Heart left ventricle (tissue), 13 donors: ENCODE measurements at regions not wholly inside any gene's neighbourhood (a gene's known extent, or its start where the extent isn't known, plus 50 kb on each side); places are given as distances from the start of the nearest gene placed in this dataset.
"Not testable (repeated sequence)": the region's sequence is repeated elsewhere in the genome, so short reads cannot be mapped to it uniquely, and the experiment has no call there.

Experiments used
- POLR2A ChIP-seq, 2 donors: fragments of 450-650 bp; IDR thresholded peaks; one replicate each; pipeline ENCODE4 v1.6.1; 2017; ENCODE audit warnings: antibody characterized with exemption in 2 of 2, mild to moderate bottlenecking in 2 of 2, moderate library complexity in 2 of 2
- TF ChIP-seq, protein P1 (sequence below), 12 donors: fragments of 200-600 bp; sonication (generic) in 4 of 12; IDR thresholded peaks; one replicate each; pipeline versions ENCODE4 v1.5.0 to v1.8.0; 2018 to 2022; ENCODE audit warnings: antibody characterized with exemption in 12 of 12, mild to moderate bottlenecking in 5 of 12
- donor health status: ischemic (EF 13 %, LVEDD 7.1; RV severe dilation, severe dysfunction).
- donor health status: DM: no; HTN: yes; CAD: no.
- donor health status: DM: no; HTN: no; CAD: no.
- donor health status: ischemic (EF 25% LVEDD 6.9; RV normal size, moderate dysfunction).
- donor health status: ischemic (EF 25% LVEDD 5.7; RV mildly dilated, moderate dysfunction).
- donor health status: ischemic (EF 35%, LVEDD 5.7; RV mildly dilated, moderate dysfunction).
- donor health status: nonischemic (EF 11% LVEDD 7.7; RV severe dilation, severe dysfunction).
- donor health status: DM: yes; HTN: yes; CAD: no.
- donor health status: PGD.
- donor health status: ischemic (EF 29% LVEDD 5.4; RV normal size, mild dysfunction).
- donor health status: nonischemic (EF 23%, LVEDD 6.1; RV moderate dilation, normal function).

DNA sequence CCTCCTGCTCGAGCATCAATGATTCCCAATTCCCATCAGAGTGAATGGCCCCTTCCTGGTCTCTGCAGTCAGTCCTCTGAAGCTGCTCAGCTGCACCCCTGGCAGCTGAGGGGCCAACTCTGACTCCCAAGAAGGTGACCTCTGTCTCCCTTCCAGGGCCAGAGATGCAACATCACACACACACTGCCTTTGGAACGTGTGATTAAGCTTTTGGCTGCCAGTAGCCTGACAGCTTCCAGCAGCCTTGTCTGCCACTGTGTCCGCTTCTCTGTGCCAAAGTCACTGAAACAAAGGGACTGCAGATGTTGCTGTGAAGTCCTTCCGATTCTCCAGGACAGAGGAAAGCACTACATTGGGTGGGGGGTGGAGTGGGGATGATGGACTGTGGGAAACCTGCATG, 254.1 kb downstream of the CEP170 start:
- TF ChIP-seq, protein P1, sequence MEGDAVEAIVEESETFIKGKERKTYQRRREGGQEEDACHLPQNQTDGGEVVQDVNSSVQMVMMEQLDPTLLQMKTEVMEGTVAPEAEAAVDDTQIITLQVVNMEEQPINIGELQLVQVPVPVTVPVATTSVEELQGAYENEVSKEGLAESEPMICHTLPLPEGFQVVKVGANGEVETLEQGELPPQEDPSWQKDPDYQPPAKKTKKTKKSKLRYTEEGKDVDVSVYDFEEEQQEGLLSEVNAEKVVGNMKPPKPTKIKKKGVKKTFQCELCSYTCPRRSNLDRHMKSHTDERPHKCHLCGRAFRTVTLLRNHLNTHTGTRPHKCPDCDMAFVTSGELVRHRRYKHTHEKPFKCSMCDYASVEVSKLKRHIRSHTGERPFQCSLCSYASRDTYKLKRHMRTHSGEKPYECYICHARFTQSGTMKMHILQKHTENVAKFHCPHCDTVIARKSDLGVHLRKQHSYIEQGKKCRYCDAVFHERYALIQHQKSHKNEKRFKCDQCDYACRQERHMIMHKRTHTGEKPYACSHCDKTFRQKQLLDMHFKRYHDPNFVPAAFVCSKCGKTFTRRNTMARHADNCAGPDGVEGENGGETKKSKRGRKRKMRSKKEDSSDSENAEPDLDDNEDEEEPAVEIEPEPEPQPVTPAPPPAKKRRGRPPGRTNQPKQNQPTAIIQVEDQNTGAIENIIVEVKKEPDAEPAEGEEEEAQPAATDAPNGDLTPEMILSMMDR (IDR thresholded peaks at IDR 0.05): not testable (repeated sequence)
- not testable (repeated sequence) for TF ChIP-seq POLR2A (IDR thresholded peaks at IDR 0.05)
